IMR-90 (cell line): ENCODE measurements at regions not wholly inside any gene's neighbourhood (a gene's known extent, or its start where the extent isn't known, plus 50 kb on each side); places are given as distances from the start of the nearest gene placed in this dataset.

Experiments used
- ATAC-seq: fragments of 200-7000 bp; cut with Tn5 transposase; 2 replicates; pipeline ENCODE4 v1.9.1; 2020; ENCODE audit warnings: low read depth, mild to moderate bottlenecking, moderate library complexity
- BruUV-seq: library from RNA; stranded (reverse); fragments of 400-500 nt; replicated peaks from 2 replicates; lab custom pipeline; 2021; lab: Mats Ljungman, UMichigan
- CTCF ChIA-PET: fragments of 300-600 bp; formaldehyde crosslinking; extraction: SDS; loops from one replicate; lab custom pipeline; 2021; ENCODE audit warnings: antibody characterized with exemption; lab: Yijun Ruan, JAX
- POLR2A ChIA-PET: fragments of 300-600 bp; sonication (Branson Sonifier 250); formaldehyde crosslinking; loops from one replicate; lab custom pipeline; 2022; ENCODE audit warnings: antibody characterized with exemption; ENCODE audit not compliant: unreplicated experiment; lab: Charles Lee
- DNase-seq: peaks from one replicate; pipeline ENCODE4 v3.0.0; 2013
- H2AFZ ChIP-seq: replicated peaks from 2 replicates; pipeline ENCODE3; 2013; ENCODE audit warnings: low read length, mild to moderate bottlenecking; ENCODE audit not compliant: poor library complexity
- H2AK5ac ChIP-seq: 2 replicates; pipeline ENCODE4 v1.6.1; 2013; ENCODE audit warnings: low read depth, low read length, inconsistent platforms
- H2AK9ac ChIP-seq: replicated peaks from 2 replicates; pipeline ENCODE3; 2013; ENCODE audit warnings: mild to moderate bottlenecking, low read depth, low read length, moderate library complexity; ENCODE audit not compliant: poor library complexity
- H2BK120ac ChIP-seq: 2 replicates; pipeline ENCODE4 v1.6.1; 2013; ENCODE audit warnings: low read depth, low read length, inconsistent platforms
- H2BK15ac ChIP-seq: 3 replicates; pipeline ENCODE4 v1.6.1; 2013; ENCODE audit warnings: low read depth, low read length, inconsistent platforms
- H2BK20ac ChIP-seq: 2 replicates; pipeline ENCODE4 v1.6.1; 2013; ENCODE audit warnings: low read depth, mild to moderate bottlenecking, inconsistent platforms, low read length, moderate library complexity
- H2BK5ac ChIP-seq: 2 replicates; pipeline ENCODE4 v1.6.1; 2013; ENCODE audit warnings: mild to moderate bottlenecking, low read depth, low read length, inconsistent platforms; ENCODE audit not compliant: poor library complexity, severe bottlenecking
- H3K14ac ChIP-seq: replicated peaks from 2 replicates; pipeline ENCODE4 v1.6.1; 2013; ENCODE audit warnings: low read depth, low read length, inconsistent platforms
- H3K18ac ChIP-seq: 2 replicates; pipeline ENCODE4 v1.6.1; 2013; ENCODE audit warnings: low read depth, low read length, control low read depth
- H3K23ac ChIP-seq: 2 replicates; pipeline ENCODE4 v1.6.1; 2013; ENCODE audit warnings: low read depth, low read length, inconsistent platforms
- H3K27ac ChIP-seq: 2 replicates; pipeline ENCODE4 v1.5.1; 2013; ENCODE audit warnings: mild to moderate bottlenecking, control low read depth, low read length; ENCODE audit not compliant: insufficient read depth
- H3K27me3 ChIP-seq: 2 replicates; pipeline ENCODE4 v1.6.1; 2013; ENCODE audit warnings: low read length; ENCODE audit not compliant: control insufficient read depth, insufficient read depth
- H3K36me3 ChIP-seq: 2 replicates; pipeline ENCODE4 v1.6.1; 2013; ENCODE audit warnings: low read length, mixed read lengths; ENCODE audit not compliant: control insufficient read depth, insufficient read depth
- H3K4ac ChIP-seq: 2 replicates; pipeline ENCODE4 v1.6.1; 2013; ENCODE audit warnings: low read depth, low read length, inconsistent platforms
- H3K4me1 ChIP-seq: 2 replicates; pipeline ENCODE4 v1.6.1; 2013; ENCODE audit warnings: low read length, mixed read lengths; ENCODE audit not compliant: control insufficient read depth, insufficient read depth
- H3K4me2 ChIP-seq: 2 replicates; pipeline ENCODE4 v1.6.1; 2013; ENCODE audit warnings: low read depth, mild to moderate bottlenecking, control low read depth, low read length, moderate library complexity
- H3K4me3 ChIP-seq: 2 replicates; pipeline ENCODE4 v1.5.1; 2013; ENCODE audit warnings: low read depth, mild to moderate bottlenecking, control low read depth, low read length, moderate library complexity; ENCODE audit not compliant: insufficient read depth
- H3K56ac ChIP-seq: 2 replicates; pipeline ENCODE4 v1.6.1; 2013; ENCODE audit warnings: low read length, inconsistent platforms; ENCODE audit not compliant: insufficient read depth; ENCODE audit errors: extremely low read depth
- H3K79me1 ChIP-seq, 2 experiments: 2 replicates each; pipeline ENCODE4 v1.6.1; 2013; ENCODE audit warnings: low read length in 2 of 2, inconsistent platforms in 1 of 2, low read depth in 1 of 2
- H3K9ac ChIP-seq: 2 replicates; pipeline ENCODE4 v1.6.1; 2013; ENCODE audit warnings: low read depth, low read length, control low read depth
- H3K9me1 ChIP-seq: 2 replicates; pipeline ENCODE4 v1.6.1; 2013; ENCODE audit warnings: low read length, inconsistent platforms; ENCODE audit not compliant: insufficient read depth
- H3K9me3 ChIP-seq: 2 replicates; pipeline ENCODE4 v1.6.1; 2013; ENCODE audit warnings: low read length; ENCODE audit not compliant: control insufficient read depth, insufficient read depth
- H4K20me1 ChIP-seq: 2 replicates; pipeline ENCODE4 v1.6.1; 2013; ENCODE audit warnings: low read length, inconsistent platforms; ENCODE audit not compliant: insufficient read depth
- H4K5ac ChIP-seq: 2 replicates; pipeline ENCODE4 v1.6.1; 2013; ENCODE audit warnings: mild to moderate bottlenecking, low read depth, low read length, control low read depth
- H4K8ac ChIP-seq, 2 experiments: 2 replicates each; pipeline ENCODE4 v1.6.1; 2013; ENCODE audit warnings: low read depth in 2 of 2, low read length in 2 of 2, control low read depth in 1 of 2, inconsistent platforms in 1 of 2
- H4K91ac ChIP-seq: 2 replicates; pipeline ENCODE4 v1.6.1; 2013; ENCODE audit warnings: low read depth, low read length, inconsistent platforms; ENCODE audit not compliant: insufficient read depth
- MAFK ChIP-seq: IDR thresholded peaks from 2 replicates; pipeline ENCODE4 v1.6.1; 2012; ENCODE audit warnings: low read depth, low read length, improper control_type of control experiment
- MAZ ChIP-seq: IDR thresholded peaks from 2 replicates; pipeline ENCODE4 v1.6.1; 2012; ENCODE audit warnings: low read depth, mild to moderate bottlenecking, low read length, improper control_type of control experiment, moderate library complexity, borderline replicate concordance
- WGBS, 2 experiments: methylation state at CpG; one replicate each; pipeline versions ENCODE4 v1.1.5 to v1.1.7; 2013; ENCODE audit warnings: missing lambda C conversion rate in 2 of 2; ENCODE audit not compliant: insufficient read length in 1 of 2; ENCODE audit errors: extremely low coverage in 2 of 2; 5-methylcytosine and 5-hydroxymethylcytosine counted together
- dilution Hi-C: fragments of 300-500 bp; cut with HindIII; formaldehyde crosslinking; loops from one replicate; pipeline ENCODE4 v1.14.3; 2018; ENCODE audit warnings: low sequenced_read_pairs; ENCODE audit not compliant: unreplicated experiment
- in situ Hi-C: fragments of 300-500 bp; cut with MboI; formaldehyde crosslinking; loops from 3 replicates; pipeline ENCODE4 v1.14.3; 2019; ENCODE audit warnings: low sequenced_read_pairs, inconsistent platforms, mixed read lengths
- intact Hi-C: fragments of 100-400 bp; cut with micrococcal nuclease; formaldehyde crosslinking; loops from 2 replicates; pipeline ENCODE4 v1.10.0; 2022

DNA sequence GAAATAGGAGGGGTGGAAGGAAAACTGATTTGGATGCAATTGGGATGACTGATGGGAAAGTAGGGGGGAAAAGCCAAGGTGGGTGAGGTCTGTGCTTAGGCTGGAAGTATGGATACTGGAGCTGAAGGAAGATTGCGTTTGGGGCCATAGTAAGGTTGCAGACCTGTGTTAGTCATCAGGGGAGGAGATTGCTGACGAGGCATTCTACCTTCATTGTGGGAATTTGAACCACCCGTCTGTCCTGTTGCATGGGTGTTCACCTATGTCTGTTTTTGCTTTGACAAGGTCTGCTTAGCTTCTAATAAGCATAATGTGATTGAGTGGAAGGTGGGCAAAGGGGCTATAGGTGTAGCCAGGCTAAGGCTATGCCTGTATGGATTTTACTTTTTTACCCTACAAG lies 323.8 kb downstream of the BLID start:
- dilution Hi-C loops: no loop called here
- in situ Hi-C loops: no loop called here
- BruUV-seq: no TSS peak
- Histone ChIP-seq H3K27me3 (no peaks in the 10 kb centered on the region), H3K23ac (no peak overlapping the region), H2BK15ac (no peak overlapping the region), H3K14ac (no peak overlapping the region), H2BK20ac (no peak overlapping the region), H2BK120ac (no peak overlapping the region), H3K9ac (no peak overlapping the region), H3K18ac (no peak overlapping the region), H3K36me3 (no peaks in the 10 kb centered on the region), H4K5ac (no peak overlapping the region), H3K4me2 (no peak overlapping the region), H2AFZ (no peak overlapping the region), H3K4me1 (no peaks in the 10 kb centered on the region), H3K79me1 (no peaks in the 10 kb centered on the region), H2BK5ac (no peak overlapping the region), H4K8ac (no peak overlapping the region), H4K91ac (no peak overlapping the region), H2AK9ac (no peak overlapping the region), H3K9me3 (no peaks in the 10 kb centered on the region), H2AK5ac (no peak overlapping the region), H3K27ac (no peak overlapping the region), H3K4me3 (no peak overlapping the region), H3K4ac (no peak overlapping the region), H4K20me1 (no peaks in the 10 kb centered on the region), H3K56ac (no peak overlapping the region), H3K9me1 (no peaks in the 10 kb centered on the region)
- ATAC-seq (no peak), DNase-seq (no peak)
- TF ChIP-seq MAZ: no peak
- TF ChIP-seq MAFK: peak; percentile 65
- intact Hi-C loops: no loop called here
- POLR2A ChIA-PET: no interaction called here
- CTCF ChIA-PET: no interaction called here
- 83% methylated on average over 1 of the region's 3 CpGs; no CpG with 5 or more reads in 1 of the 2 experiments for WGBS, 2 experiments
